GM23248 (cell line): ENCODE measurements at regions not wholly inside any gene's neighbourhood (a gene's known extent, or its start where the extent isn't known, plus 50 kb on each side); places are given as distances from the start of the nearest gene placed in this dataset.

Experiments
- EZH2 ChIP-seq: fragments of 200-600 bp; sonication (generic); IDR thresholded peaks from 2 replicates; pipeline ENCODE4 v1.6.1; 2018; ENCODE audit warnings: antibody characterized with exemption, mild to moderate bottlenecking; ENCODE audit not compliant: insufficient read depth, poor library complexity, severe bottlenecking
- EZH2phosphoT487 ChIP-seq: fragments of 200-600 bp; sonication (generic); IDR thresholded peaks from 2 replicates; pipeline ENCODE4 v1.6.1; 2018; ENCODE audit warnings: antibody characterized with exemption, moderate library complexity, mild to moderate bottlenecking, low read depth; ENCODE audit not compliant: insufficient read depth

DNA sequence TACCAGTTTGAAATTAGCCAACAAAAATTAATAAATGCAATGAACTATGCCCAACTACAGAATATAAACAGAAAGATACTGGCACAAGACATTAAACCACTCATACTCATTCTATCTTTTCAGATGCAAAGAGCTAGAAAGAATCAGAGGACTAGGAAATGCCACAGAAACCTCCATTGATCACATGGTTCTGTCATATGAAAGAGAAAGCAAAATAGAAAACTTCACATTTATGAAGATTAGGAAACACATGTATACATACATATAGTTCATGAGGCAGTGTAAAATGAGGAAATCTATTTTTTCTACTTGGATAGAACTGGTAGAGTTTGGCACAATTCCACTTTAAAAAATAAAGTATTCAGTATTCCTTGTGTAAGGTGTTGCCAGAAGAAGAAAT is 275.1 kb upstream of the PTGER4 start:
- TF ChIP-seq EZH2 (no peak), EZH2phosphoT487 (no peak)
